Transverse colon (tissue), 4 donors: ENCODE measurements at regions not wholly inside any gene's neighbourhood (a gene's known extent, or its start where the extent isn't known, plus 50 kb on each side); places are given as distances from the start of the nearest gene placed in this dataset.

ENCODE experiments used
- CTCF ChIP-seq, 5 experiments: fragments of 200-600 bp in 3 of 5; fragments of 450-650 bp in 2 of 5; sonication (generic) in 3 of 5; IDR thresholded peaks; 1 replicate in 2 of 5; 2 replicates in 3 of 5; pipeline ENCODE4 v1.5.1; 2016 to 2017; ENCODE audit warnings: antibody characterized with exemption in 5 of 5, inconsistent platforms in 3 of 5, mild to moderate bottlenecking in 2 of 5, moderate library complexity in 1 of 5
- EP300 ChIP-seq: sonication (generic); formaldehyde crosslinking; IDR thresholded peaks from one replicate; pipeline ENCODE4 v1.6.1; 2017; ENCODE audit warnings: antibody characterized with exemption, low read depth
- POLR2A ChIP-seq: fragments of 450-650 bp; IDR thresholded peaks from one replicate; pipeline ENCODE4 v1.6.1; 2016; ENCODE audit warnings: antibody characterized with exemption, mild to moderate bottlenecking, moderate library complexity
- POLR2AphosphoS5 ChIP-seq, 3 donors: sonication (generic); formaldehyde crosslinking; IDR thresholded peaks; one replicate each; pipeline ENCODE4 v1.6.1; 2016; ENCODE audit warnings: antibody characterized with exemption in 3 of 3

GRCh38 chr1:106924360-106924759 lies 132.1 kb upstream of the PRMT6 start:
- TF ChIP-seq CTCF (IDR thresholded peaks at IDR 0.05) (no peak), POLR2AphosphoS5 (IDR thresholded peaks at IDR 0.05) (no peak), POLR2A (no peak), EP300 (no peak)
